ENCODE measurements at regions not wholly inside any gene's neighbourhood (a gene's known extent, or its start where the extent isn't known, plus 50 kb on each side); places are given as distances from the start of the nearest gene placed in this dataset.
"Not testable (repeated sequence)": the region's sequence is repeated elsewhere in the genome, so short reads cannot be mapped to it uniquely, and the experiment has no call there.

- in situ Hi-C loops (cut with HindIII; ENCODE audit: low sequenced_read_pairs), result no loop called here
Measured at GRCh38 chr4:81745050-81745449, 273.3 kb upstream of the RASGEF1B start.

- in situ Hi-C loops (cut with HindIII; ENCODE audit: low sequenced_read_pairs), result no loop called here
Measured at GRCh38 chr4:81743731-81744435, 272.2 kb upstream of the RASGEF1B start.

- in situ Hi-C loops (cut with HindIII; ENCODE audit: low sequenced_read_pairs), result no loop called here
Measured at GRCh38 chr4:81740487-81740886, 268.8 kb upstream of the RASGEF1B start.

GRCh38 chr4:81738891-81739290, 267.2 kb upstream of the RASGEF1B start:
- in situ Hi-C loops (cut with HindIII; ENCODE audit: low sequenced_read_pairs), result no loop called here

- in situ Hi-C loops (cut with HindIII; ENCODE audit: low sequenced_read_pairs), result no loop called here
Measured at GRCh38 chr4:81737865-81738559, 266.3 kb upstream of the RASGEF1B start.

GRCh38 chr4:81736324-81736723, 264.6 kb upstream of the RASGEF1B start:
- in situ Hi-C loops (cut with HindIII; ENCODE audit: low sequenced_read_pairs), result no loop called here

GRCh38 chr4:81732980-81733379, 261.3 kb upstream of the RASGEF1B start:
- in situ Hi-C loops (cut with HindIII; ENCODE audit: low sequenced_read_pairs), result no loop called here

GRCh38 chr4:81724925-81725329, 253.2 kb upstream of the RASGEF1B start:
- in situ Hi-C loops (cut with HindIII; ENCODE audit: low sequenced_read_pairs), result no loop called here

GRCh38 chr4:81723927-81724587, 252.3 kb upstream of the RASGEF1B start:
- in situ Hi-C loops (cut with HindIII; ENCODE audit: low sequenced_read_pairs), result no loop called here

- in situ Hi-C loops (cut with HindIII; ENCODE audit: low sequenced_read_pairs), result no loop called here
Measured at GRCh38 chr4:81723019-81723884, 251.5 kb upstream of the RASGEF1B start.

GRCh38 chr4:81722290-81722851, 250.7 kb upstream of the RASGEF1B start:
- in situ Hi-C loops (cut with HindIII; ENCODE audit: low sequenced_read_pairs), result no loop called here

GRCh38 chr4:81715757-81716156, 244.1 kb upstream of the RASGEF1B start:
- in situ Hi-C loops (cut with HindIII; ENCODE audit: low sequenced_read_pairs), result no loop called here

GRCh38 chr4:81715357-81715756, 243.7 kb upstream of the RASGEF1B start:
- in situ Hi-C loops (cut with HindIII; ENCODE audit: low sequenced_read_pairs), result not testable (repeated sequence)

- in situ Hi-C loops (cut with HindIII; ENCODE audit: low sequenced_read_pairs), result no loop called here
Measured at GRCh38 chr4:81714291-81714690, 242.6 kb upstream of the RASGEF1B start.

GRCh38 chr4:81712714-81713113, 241.0 kb upstream of the RASGEF1B start:
- in situ Hi-C loops (cut with HindIII; ENCODE audit: low sequenced_read_pairs), result no loop called here

GRCh38 chr4:81704461-81704860, 232.8 kb upstream of the RASGEF1B start:
- in situ Hi-C loops (cut with HindIII; ENCODE audit: low sequenced_read_pairs), result no loop called here

- in situ Hi-C loops (cut with HindIII; ENCODE audit: low sequenced_read_pairs), result no loop called here
Measured at GRCh38 chr4:81700189-81700588, 228.5 kb upstream of the RASGEF1B start.

GRCh38 chr4:81698538-81699296, 227.0 kb upstream of the RASGEF1B start:
- in situ Hi-C loops (cut with HindIII; ENCODE audit: low sequenced_read_pairs), result no loop called here

GRCh38 chr4:81694176-81694913, 222.6 kb upstream of the RASGEF1B start:
- in situ Hi-C loops (cut with HindIII; ENCODE audit: low sequenced_read_pairs), result no loop called here

Measured in endothelial cell of hepatic sinusoid (primary cell).